SK-N-SH (cell line): ENCODE measurements at regions not wholly inside any gene's neighbourhood (a gene's known extent, or its start where the extent isn't known, plus 50 kb on each side); places are given as distances from the start of the nearest gene placed in this dataset.

Source experiments
- CHD2 ChIP-seq: fragments of 150-350 bp; IDR thresholded peaks from 2 replicates; pipeline ENCODE4 v1.6.1; 2018; ENCODE audit warnings: low read length; ENCODE audit not compliant: partially characterized antibody
- CTCF ChIP-seq: fragments of 200-600 bp; sonication (generic); IDR thresholded peaks from 2 replicates; pipeline ENCODE4 v1.6.1; 2017; ENCODE audit warnings: antibody characterized with exemption, mild to moderate bottlenecking, moderate library complexity
- EP300 ChIP-seq, 2 experiments: IDR thresholded peaks; 2 replicates each; pipeline versions ENCODE4 v1.4.0 to v1.6.1; 2012; ENCODE audit warnings: borderline replicate concordance in 1 of 2, low read depth in 1 of 2, low read length in 1 of 2
- EZH2phosphoT487 ChIP-seq: fragments of 200-600 bp; sonication (generic); IDR thresholded peaks from 2 replicates; pipeline ENCODE4 v1.6.1; 2017; ENCODE audit warnings: low read depth, mixed run types, mild to moderate bottlenecking, antibody characterized with exemption, moderate library complexity, borderline replicate concordance
- MAX ChIP-seq: IDR thresholded peaks from 2 replicates; pipeline ENCODE4 v1.4.0; 2012; ENCODE audit warnings: low read depth
- NFIC ChIP-seq: IDR thresholded peaks from 2 replicates; pipeline ENCODE4 v1.4.0; 2012; ENCODE audit warnings: borderline replicate concordance
- POLR2AphosphoS5 ChIP-seq: IDR thresholded peaks from 2 replicates; pipeline ENCODE4 v1.6.1; 2012; ENCODE audit warnings: low read depth, low read length
- RAD21 ChIP-seq: IDR thresholded peaks from 2 replicates; pipeline ENCODE4 v1.6.1; 2012; ENCODE audit warnings: mild to moderate bottlenecking, low read length
- RCOR1 ChIP-seq: fragments of 150-350 bp; IDR thresholded peaks from 2 replicates; pipeline ENCODE4 v1.6.1; 2017; ENCODE audit warnings: antibody characterized with exemption, low read length
- RXRA ChIP-seq: IDR thresholded peaks from 2 replicates; pipeline ENCODE4 v1.4.0; 2012; ENCODE audit warnings: low read depth, mild to moderate bottlenecking, borderline replicate concordance
- USF2 ChIP-seq: fragments of 150-350 bp; IDR thresholded peaks from 2 replicates; pipeline ENCODE4 v1.6.1; 2017; ENCODE audit warnings: antibody characterized with exemption, low read length, low read depth, borderline replicate concordance
- TF ChIP-seq, protein P1 (sequence below): IDR thresholded peaks from 2 replicates; pipeline ENCODE4 v1.6.1; 2012; ENCODE audit warnings: mild to moderate bottlenecking, low read depth, low read length, moderate library complexity
- TF ChIP-seq, protein P2 (sequence below): IDR thresholded peaks from 2 replicates; pipeline ENCODE4; 2012

- TF ChIP-seq, protein P1, sequence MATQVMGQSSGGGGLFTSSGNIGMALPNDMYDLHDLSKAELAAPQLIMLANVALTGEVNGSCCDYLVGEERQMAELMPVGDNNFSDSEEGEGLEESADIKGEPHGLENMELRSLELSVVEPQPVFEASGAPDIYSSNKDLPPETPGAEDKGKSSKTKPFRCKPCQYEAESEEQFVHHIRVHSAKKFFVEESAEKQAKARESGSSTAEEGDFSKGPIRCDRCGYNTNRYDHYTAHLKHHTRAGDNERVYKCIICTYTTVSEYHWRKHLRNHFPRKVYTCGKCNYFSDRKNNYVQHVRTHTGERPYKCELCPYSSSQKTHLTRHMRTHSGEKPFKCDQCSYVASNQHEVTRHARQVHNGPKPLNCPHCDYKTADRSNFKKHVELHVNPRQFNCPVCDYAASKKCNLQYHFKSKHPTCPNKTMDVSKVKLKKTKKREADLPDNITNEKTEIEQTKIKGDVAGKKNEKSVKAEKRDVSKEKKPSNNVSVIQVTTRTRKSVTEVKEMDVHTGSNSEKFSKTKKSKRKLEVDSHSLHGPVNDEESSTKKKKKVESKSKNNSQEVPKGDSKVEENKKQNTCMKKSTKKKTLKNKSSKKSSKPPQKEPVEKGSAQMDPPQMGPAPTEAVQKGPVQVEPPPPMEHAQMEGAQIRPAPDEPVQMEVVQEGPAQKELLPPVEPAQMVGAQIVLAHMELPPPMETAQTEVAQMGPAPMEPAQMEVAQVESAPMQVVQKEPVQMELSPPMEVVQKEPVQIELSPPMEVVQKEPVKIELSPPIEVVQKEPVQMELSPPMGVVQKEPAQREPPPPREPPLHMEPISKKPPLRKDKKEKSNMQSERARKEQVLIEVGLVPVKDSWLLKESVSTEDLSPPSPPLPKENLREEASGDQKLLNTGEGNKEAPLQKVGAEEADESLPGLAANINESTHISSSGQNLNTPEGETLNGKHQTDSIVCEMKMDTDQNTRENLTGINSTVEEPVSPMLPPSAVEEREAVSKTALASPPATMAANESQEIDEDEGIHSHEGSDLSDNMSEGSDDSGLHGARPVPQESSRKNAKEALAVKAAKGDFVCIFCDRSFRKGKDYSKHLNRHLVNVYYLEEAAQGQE, result no peak
- no peak for TF ChIP-seq EP300 (IDR thresholded peaks at IDR 0.05; ENCODE audit: borderline replicate concordance in 1 of 2, low read depth in 1 of 2, low read length in 1 of 2)
- no peak for TF ChIP-seq CTCF
- TF ChIP-seq, protein P2, sequence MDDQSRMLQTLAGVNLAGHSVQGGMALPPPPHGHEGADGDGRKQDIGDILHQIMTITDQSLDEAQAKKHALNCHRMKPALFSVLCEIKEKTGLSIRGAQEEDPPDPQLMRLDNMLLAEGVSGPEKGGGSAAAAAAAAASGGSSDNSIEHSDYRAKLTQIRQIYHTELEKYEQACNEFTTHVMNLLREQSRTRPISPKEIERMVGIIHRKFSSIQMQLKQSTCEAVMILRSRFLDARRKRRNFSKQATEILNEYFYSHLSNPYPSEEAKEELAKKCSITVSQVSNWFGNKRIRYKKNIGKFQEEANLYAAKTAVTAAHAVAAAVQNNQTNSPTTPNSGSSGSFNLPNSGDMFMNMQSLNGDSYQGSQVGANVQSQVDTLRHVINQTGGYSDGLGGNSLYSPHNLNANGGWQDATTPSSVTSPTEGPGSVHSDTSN, result no peak
- TF ChIP-seq USF2, result no peak
- TF ChIP-seq EZH2phosphoT487, result no peak
- TF ChIP-seq RXRA, result no peak
- TF ChIP-seq NFIC, result no peak
- TF ChIP-seq RAD21, result no peak
- no peak for TF ChIP-seq POLR2AphosphoS5
- no peak for TF ChIP-seq MAX
- no peak for TF ChIP-seq CHD2
- TF ChIP-seq RCOR1, result no peak
Measured at GRCh38 chr22:25362883-25363240, 143.4 kb downstream of the CRYBB2 start.
